Liver (tissue), 3 donors: ENCODE measurements at regions not wholly inside any gene's neighbourhood (a gene's known extent, or its start where the extent isn't known, plus 50 kb on each side); places are given as distances from the start of the nearest gene placed in this dataset.

Experiments
- ATF3 ChIP-seq: IDR thresholded peaks from 2 replicates; pipeline ENCODE4 v1.6.1; 2016; ENCODE audit warnings: antibody characterized with exemption
- CTCF ChIP-seq: fragments of 150-350 bp; IDR thresholded peaks from 2 replicates; pipeline ENCODE4 v1.5.1; 2017; ENCODE audit warnings: improper control_type of control experiment, low read depth, low read length; ENCODE audit not compliant: missing input control
- GABPA ChIP-seq, 2 donors: IDR thresholded peaks in 1 of 2; conservative IDR thresholded peaks in 1 of 2; 2 replicates each; pipeline ENCODE4 v1.6.1; 2016; ENCODE audit warnings: antibody characterized with exemption in 2 of 2, mild to moderate bottlenecking in 1 of 2, moderate library complexity in 1 of 2
- JUND ChIP-seq, 2 donors: IDR thresholded peaks; 2 replicates each; pipeline ENCODE4 v1.6.1; 2016; ENCODE audit warnings: antibody characterized with exemption in 2 of 2
- NR2F2 ChIP-seq: IDR thresholded peaks from 2 replicates; pipeline ENCODE4 v1.6.1; 2016; ENCODE audit warnings: antibody characterized with exemption
- RXRA ChIP-seq, 2 donors: IDR thresholded peaks; 2 replicates each; pipeline ENCODE4 v1.6.1; 2017 to 2018; ENCODE audit warnings: antibody characterized with exemption in 2 of 2, mild to moderate bottlenecking in 1 of 2
- TAF1 ChIP-seq: conservative IDR thresholded peaks from 2 replicates; pipeline ENCODE4 v1.6.1; 2016; ENCODE audit warnings: antibody characterized with exemption, mild to moderate bottlenecking
- YY1 ChIP-seq: IDR thresholded peaks from 2 replicates; pipeline ENCODE4 v1.6.1; 2016; ENCODE audit warnings: antibody characterized with exemption, mild to moderate bottlenecking
- TF ChIP-seq, protein P1 (sequence below): IDR thresholded peaks from 2 replicates; pipeline ENCODE4 v1.6.1; 2016; ENCODE audit warnings: antibody characterized with exemption, mild to moderate bottlenecking
- TF ChIP-seq, protein P2 (sequence below): IDR thresholded peaks from 2 replicates; pipeline ENCODE4 v1.6.1; 2016; ENCODE audit warnings: antibody characterized with exemption
- TF ChIP-seq, protein P3 (sequence below): IDR thresholded peaks from 2 replicates; pipeline ENCODE4 v1.6.1; 2016; ENCODE audit warnings: antibody characterized with exemption
- donor health status: healthy.
- donor health status: healthy.

- no peak for TF ChIP-seq CTCF
- no peak for TF ChIP-seq YY1
- no peak for TF ChIP-seq GABPA (IDR thresholded peaks at IDR 0.05 in 1 of 2, conservative IDR thresholded peaks at IDR 0.05 in 1 of 2)
- TF ChIP-seq, protein P1, sequence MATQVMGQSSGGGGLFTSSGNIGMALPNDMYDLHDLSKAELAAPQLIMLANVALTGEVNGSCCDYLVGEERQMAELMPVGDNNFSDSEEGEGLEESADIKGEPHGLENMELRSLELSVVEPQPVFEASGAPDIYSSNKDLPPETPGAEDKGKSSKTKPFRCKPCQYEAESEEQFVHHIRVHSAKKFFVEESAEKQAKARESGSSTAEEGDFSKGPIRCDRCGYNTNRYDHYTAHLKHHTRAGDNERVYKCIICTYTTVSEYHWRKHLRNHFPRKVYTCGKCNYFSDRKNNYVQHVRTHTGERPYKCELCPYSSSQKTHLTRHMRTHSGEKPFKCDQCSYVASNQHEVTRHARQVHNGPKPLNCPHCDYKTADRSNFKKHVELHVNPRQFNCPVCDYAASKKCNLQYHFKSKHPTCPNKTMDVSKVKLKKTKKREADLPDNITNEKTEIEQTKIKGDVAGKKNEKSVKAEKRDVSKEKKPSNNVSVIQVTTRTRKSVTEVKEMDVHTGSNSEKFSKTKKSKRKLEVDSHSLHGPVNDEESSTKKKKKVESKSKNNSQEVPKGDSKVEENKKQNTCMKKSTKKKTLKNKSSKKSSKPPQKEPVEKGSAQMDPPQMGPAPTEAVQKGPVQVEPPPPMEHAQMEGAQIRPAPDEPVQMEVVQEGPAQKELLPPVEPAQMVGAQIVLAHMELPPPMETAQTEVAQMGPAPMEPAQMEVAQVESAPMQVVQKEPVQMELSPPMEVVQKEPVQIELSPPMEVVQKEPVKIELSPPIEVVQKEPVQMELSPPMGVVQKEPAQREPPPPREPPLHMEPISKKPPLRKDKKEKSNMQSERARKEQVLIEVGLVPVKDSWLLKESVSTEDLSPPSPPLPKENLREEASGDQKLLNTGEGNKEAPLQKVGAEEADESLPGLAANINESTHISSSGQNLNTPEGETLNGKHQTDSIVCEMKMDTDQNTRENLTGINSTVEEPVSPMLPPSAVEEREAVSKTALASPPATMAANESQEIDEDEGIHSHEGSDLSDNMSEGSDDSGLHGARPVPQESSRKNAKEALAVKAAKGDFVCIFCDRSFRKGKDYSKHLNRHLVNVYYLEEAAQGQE, result no peak
- TF ChIP-seq, protein P2, sequence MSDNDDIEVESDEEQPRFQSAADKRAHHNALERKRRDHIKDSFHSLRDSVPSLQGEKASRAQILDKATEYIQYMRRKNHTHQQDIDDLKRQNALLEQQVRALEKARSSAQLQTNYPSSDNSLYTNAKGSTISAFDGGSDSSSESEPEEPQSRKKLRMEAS, result no peak
- TF ChIP-seq TAF1, result no peak
- TF ChIP-seq JUND (IDR thresholded peaks at IDR 0.05), result no peak
- TF ChIP-seq, protein P3, sequence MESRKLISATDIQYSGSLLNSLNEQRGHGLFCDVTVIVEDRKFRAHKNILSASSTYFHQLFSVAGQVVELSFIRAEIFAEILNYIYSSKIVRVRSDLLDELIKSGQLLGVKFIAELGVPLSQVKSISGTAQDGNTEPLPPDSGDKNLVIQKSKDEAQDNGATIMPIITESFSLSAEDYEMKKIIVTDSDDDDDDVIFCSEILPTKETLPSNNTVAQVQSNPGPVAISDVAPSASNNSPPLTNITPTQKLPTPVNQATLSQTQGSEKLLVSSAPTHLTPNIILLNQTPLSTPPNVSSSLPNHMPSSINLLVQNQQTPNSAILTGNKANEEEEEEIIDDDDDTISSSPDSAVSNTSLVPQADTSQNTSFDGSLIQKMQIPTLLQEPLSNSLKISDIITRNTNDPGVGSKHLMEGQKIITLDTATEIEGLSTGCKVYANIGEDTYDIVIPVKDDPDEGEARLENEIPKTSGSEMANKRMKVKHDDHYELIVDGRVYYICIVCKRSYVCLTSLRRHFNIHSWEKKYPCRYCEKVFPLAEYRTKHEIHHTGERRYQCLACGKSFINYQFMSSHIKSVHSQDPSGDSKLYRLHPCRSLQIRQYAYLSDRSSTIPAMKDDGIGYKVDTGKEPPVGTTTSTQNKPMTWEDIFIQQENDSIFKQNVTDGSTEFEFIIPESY, result no peak
- no peak for TF ChIP-seq RXRA (IDR thresholded peaks at IDR 0.05)
- no peak for TF ChIP-seq NR2F2
- TF ChIP-seq ATF3, result no peak
Observed at GRCh38 chr7:1297017-1297960, 64.6 kb downstream of the UNCX start.
